IMR-90 (cell line): ENCODE measurements at regions not wholly inside any gene's neighbourhood (a gene's known extent, or its start where the extent isn't known, plus 50 kb on each side); places are given as distances from the start of the nearest gene placed in this dataset.

Experiments used
- ATAC-seq: fragments of 200-7000 bp; cut with Tn5 transposase; 2 replicates; pipeline ENCODE4 v1.9.1; 2020; ENCODE audit warnings: low read depth, mild to moderate bottlenecking, moderate library complexity
- BruUV-seq: library from RNA; stranded (reverse); fragments of 400-500 nt; replicated peaks from 2 replicates; lab custom pipeline; 2021; lab: Mats Ljungman, UMichigan
- CTCF ChIA-PET: fragments of 300-600 bp; formaldehyde crosslinking; extraction: SDS; loops from one replicate; lab custom pipeline; 2021; ENCODE audit warnings: antibody characterized with exemption; lab: Yijun Ruan, JAX
- POLR2A ChIA-PET: fragments of 300-600 bp; sonication (Branson Sonifier 250); formaldehyde crosslinking; loops from one replicate; lab custom pipeline; 2022; ENCODE audit warnings: antibody characterized with exemption; ENCODE audit not compliant: unreplicated experiment; lab: Charles Lee
- DNase-seq: peaks from one replicate; pipeline ENCODE4 v3.0.0; 2013
- H2AFZ ChIP-seq: replicated peaks from 2 replicates; pipeline ENCODE3; 2013; ENCODE audit warnings: low read length, mild to moderate bottlenecking; ENCODE audit not compliant: poor library complexity
- H2AK5ac ChIP-seq: 2 replicates; pipeline ENCODE4 v1.6.1; 2013; ENCODE audit warnings: low read depth, low read length, inconsistent platforms
- H2AK9ac ChIP-seq: replicated peaks from 2 replicates; pipeline ENCODE3; 2013; ENCODE audit warnings: mild to moderate bottlenecking, low read depth, low read length, moderate library complexity; ENCODE audit not compliant: poor library complexity
- H2BK120ac ChIP-seq: 2 replicates; pipeline ENCODE4 v1.6.1; 2013; ENCODE audit warnings: low read depth, low read length, inconsistent platforms
- H2BK15ac ChIP-seq: 3 replicates; pipeline ENCODE4 v1.6.1; 2013; ENCODE audit warnings: low read depth, low read length, inconsistent platforms
- H2BK20ac ChIP-seq: 2 replicates; pipeline ENCODE4 v1.6.1; 2013; ENCODE audit warnings: low read depth, mild to moderate bottlenecking, inconsistent platforms, low read length, moderate library complexity
- H2BK5ac ChIP-seq: 2 replicates; pipeline ENCODE4 v1.6.1; 2013; ENCODE audit warnings: mild to moderate bottlenecking, low read depth, low read length, inconsistent platforms; ENCODE audit not compliant: poor library complexity, severe bottlenecking
- H3K14ac ChIP-seq: replicated peaks from 2 replicates; pipeline ENCODE4 v1.6.1; 2013; ENCODE audit warnings: low read depth, low read length, inconsistent platforms
- H3K18ac ChIP-seq: 2 replicates; pipeline ENCODE4 v1.6.1; 2013; ENCODE audit warnings: low read depth, low read length, control low read depth
- H3K23ac ChIP-seq: 2 replicates; pipeline ENCODE4 v1.6.1; 2013; ENCODE audit warnings: low read depth, low read length, inconsistent platforms
- H3K27ac ChIP-seq: 2 replicates; pipeline ENCODE4 v1.5.1; 2013; ENCODE audit warnings: mild to moderate bottlenecking, control low read depth, low read length; ENCODE audit not compliant: insufficient read depth
- H3K27me3 ChIP-seq: 2 replicates; pipeline ENCODE4 v1.6.1; 2013; ENCODE audit warnings: low read length; ENCODE audit not compliant: control insufficient read depth, insufficient read depth
- H3K36me3 ChIP-seq: 2 replicates; pipeline ENCODE4 v1.6.1; 2013; ENCODE audit warnings: low read length, mixed read lengths; ENCODE audit not compliant: control insufficient read depth, insufficient read depth
- H3K4ac ChIP-seq: 2 replicates; pipeline ENCODE4 v1.6.1; 2013; ENCODE audit warnings: low read depth, low read length, inconsistent platforms
- H3K4me1 ChIP-seq: 2 replicates; pipeline ENCODE4 v1.6.1; 2013; ENCODE audit warnings: low read length, mixed read lengths; ENCODE audit not compliant: control insufficient read depth, insufficient read depth
- H3K4me2 ChIP-seq: 2 replicates; pipeline ENCODE4 v1.6.1; 2013; ENCODE audit warnings: low read depth, mild to moderate bottlenecking, control low read depth, low read length, moderate library complexity
- H3K4me3 ChIP-seq: 2 replicates; pipeline ENCODE4 v1.5.1; 2013; ENCODE audit warnings: low read depth, mild to moderate bottlenecking, control low read depth, low read length, moderate library complexity; ENCODE audit not compliant: insufficient read depth
- H3K56ac ChIP-seq: 2 replicates; pipeline ENCODE4 v1.6.1; 2013; ENCODE audit warnings: low read length, inconsistent platforms; ENCODE audit not compliant: insufficient read depth; ENCODE audit errors: extremely low read depth
- H3K79me1 ChIP-seq, 2 experiments: 2 replicates each; pipeline ENCODE4 v1.6.1; 2013; ENCODE audit warnings: low read length in 2 of 2, inconsistent platforms in 1 of 2, low read depth in 1 of 2
- H3K9ac ChIP-seq: 2 replicates; pipeline ENCODE4 v1.6.1; 2013; ENCODE audit warnings: low read depth, low read length, control low read depth
- H3K9me1 ChIP-seq: 2 replicates; pipeline ENCODE4 v1.6.1; 2013; ENCODE audit warnings: low read length, inconsistent platforms; ENCODE audit not compliant: insufficient read depth
- H3K9me3 ChIP-seq: 2 replicates; pipeline ENCODE4 v1.6.1; 2013; ENCODE audit warnings: low read length; ENCODE audit not compliant: control insufficient read depth, insufficient read depth
- H4K20me1 ChIP-seq: 2 replicates; pipeline ENCODE4 v1.6.1; 2013; ENCODE audit warnings: low read length, inconsistent platforms; ENCODE audit not compliant: insufficient read depth
- H4K5ac ChIP-seq: 2 replicates; pipeline ENCODE4 v1.6.1; 2013; ENCODE audit warnings: mild to moderate bottlenecking, low read depth, low read length, control low read depth
- H4K8ac ChIP-seq, 2 experiments: 2 replicates each; pipeline ENCODE4 v1.6.1; 2013; ENCODE audit warnings: low read depth in 2 of 2, low read length in 2 of 2, control low read depth in 1 of 2, inconsistent platforms in 1 of 2
- H4K91ac ChIP-seq: 2 replicates; pipeline ENCODE4 v1.6.1; 2013; ENCODE audit warnings: low read depth, low read length, inconsistent platforms; ENCODE audit not compliant: insufficient read depth
- MAFK ChIP-seq: IDR thresholded peaks from 2 replicates; pipeline ENCODE4 v1.6.1; 2012; ENCODE audit warnings: low read depth, low read length, improper control_type of control experiment
- POLR2A ChIP-seq: IDR thresholded peaks from 2 replicates; pipeline ENCODE4 v1.6.1; 2012; ENCODE audit warnings: mild to moderate bottlenecking, low read depth, low read length
- WGBS, 2 experiments: methylation state at CpG; one replicate each; pipeline versions ENCODE4 v1.1.5 to v1.1.7; 2013; ENCODE audit warnings: missing lambda C conversion rate in 2 of 2; ENCODE audit not compliant: insufficient read length in 1 of 2; ENCODE audit errors: extremely low coverage in 2 of 2; 5-methylcytosine and 5-hydroxymethylcytosine counted together
- dilution Hi-C: fragments of 300-500 bp; cut with HindIII; formaldehyde crosslinking; loops from one replicate; pipeline ENCODE4 v1.14.3; 2018; ENCODE audit warnings: low sequenced_read_pairs; ENCODE audit not compliant: unreplicated experiment
- in situ Hi-C: fragments of 300-500 bp; cut with MboI; formaldehyde crosslinking; loops from 3 replicates; pipeline ENCODE4 v1.14.3; 2019; ENCODE audit warnings: low sequenced_read_pairs, inconsistent platforms, mixed read lengths
- intact Hi-C: fragments of 100-400 bp; cut with micrococcal nuclease; formaldehyde crosslinking; loops from 2 replicates; pipeline ENCODE4 v1.10.0; 2022

GRCh38 chr14:40887912-40888311 lies 718.8 kb upstream of the LRFN5 start:
- POLR2A ChIA-PET = no interaction called here
- BruUV-seq = no TSS peak
- intact Hi-C loops = no loop called here
- Histone ChIP-seq H2AK9ac (no peak overlapping the region), H4K8ac (no peak overlapping the region), H3K9me1 (no peaks in the 10 kb centered on the region), H3K9ac (no peak overlapping the region), H3K4me2 (no peak overlapping the region), H3K14ac (no peak overlapping the region), H4K91ac (no peak overlapping the region), H3K56ac (no peak overlapping the region), H4K20me1 (no peaks in the 10 kb centered on the region), H2AFZ (no peak overlapping the region), H2BK120ac (no peak overlapping the region), H2BK5ac (no peak overlapping the region), H2AK5ac (no peak overlapping the region), H3K18ac (no peak overlapping the region), H3K4me3 (no peak overlapping the region), H3K79me1 (no peaks in the 10 kb centered on the region), H3K23ac (no peak overlapping the region), H3K4me1 (no peaks in the 10 kb centered on the region), H3K4ac (no peak overlapping the region), H3K27me3 (no peaks in the 10 kb centered on the region), H4K5ac (no peak overlapping the region), H2BK20ac (no peak overlapping the region), H3K9me3 (peaks cover 6% of the 10 kb centered on the region; the same call in 1 of the 2 replicates), H3K36me3 (no peaks in the 10 kb centered on the region), H2BK15ac (no peak overlapping the region), H3K27ac (no peak overlapping the region)
- no peak for TF ChIP-seq POLR2A
- peak; percentile 71 for TF ChIP-seq MAFK
- CTCF ChIA-PET = no interaction called here
- no CpG with 5 or more reads among the region's 2 CpGs for WGBS, 2 experiments
- no peak for DNase-seq
- dilution Hi-C loops = no loop called here
- no peak for ATAC-seq
- in situ Hi-C loops = no loop called here
